ENCODE measurements at regions not wholly inside any gene's neighbourhood (a gene's known extent, or its start where the extent isn't known, plus 50 kb on each side); places are given as distances from the start of the nearest gene placed in this dataset.
A peak's percentile ranks its signal among the peaks of the same experiment; 100 is the strongest.

DNA sequence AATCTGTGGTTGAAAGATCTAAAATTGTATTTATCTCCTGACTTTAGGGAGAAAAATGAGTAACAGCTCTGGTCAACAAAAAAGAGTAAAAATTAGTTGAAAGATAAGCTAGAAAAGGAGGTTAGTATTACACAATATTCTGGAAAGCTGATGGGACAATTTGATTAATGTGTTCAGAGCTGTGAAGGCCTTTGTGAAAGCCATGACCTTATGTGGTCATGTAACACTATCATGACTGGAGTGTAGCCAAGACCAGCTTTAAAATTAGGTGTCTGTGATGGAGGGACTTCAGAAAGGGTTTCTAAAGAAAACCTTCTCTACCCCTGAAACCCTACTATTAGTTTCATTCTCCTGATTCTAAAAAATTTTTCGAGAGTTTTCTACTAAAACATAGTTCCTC is 127.2 kb downstream of the NFKBIZ start:
- Histone ChIP-seq H3K9me3 (ENCODE audit: control insufficient read depth in 4 of 4, low read length in 3 of 4) (no peaks in the 10 kb centered on the region), H3K4me1 (ENCODE audit: control insufficient read depth in 4 of 4, insufficient read depth in 4 of 4, low read length in 3 of 4) (peaks cover 0 to 5% (median under 1%) of the 10 kb centered on the region in 4 donors), H3K9ac (ENCODE audit: low read depth in 1 of 2, low read length in 2 of 2) (no peak overlapping the region), H3K4me3 (ENCODE audit: low read depth in 1 of 3, low read length in 3 of 3) (no peak overlapping the region), H3K27ac (ENCODE audit: low read depth in 1 of 2, low read length in 2 of 2) (no peak overlapping the region), H3K36me3 (ENCODE audit: control insufficient read depth in 4 of 4, insufficient read depth in 3 of 4, low read depth in 1 of 4, low read length in 3 of 4) (no peaks in the 10 kb centered on the region), H3K27me3 (ENCODE audit: control insufficient read depth in 4 of 4, insufficient read depth in 4 of 4, low read length in 3 of 4) (no peaks in the 10 kb centered on the region)
- TF ChIP-seq RXRA (IDR thresholded peaks at IDR 0.05) (peak in 1 of 2 donors; percentile 62), RAD21 (IDR thresholded peaks at IDR 0.05) (peak in 1 of 2 donors; percentile 16), EGR1 (IDR thresholded peaks at IDR 0.05; ENCODE audit: low read depth in 2 of 2) (no peak), NR2F2 (IDR thresholded peaks at IDR 0.05) (no peak), HNF4G (IDR thresholded peaks at IDR 0.05) (no peak), SP1 (IDR thresholded peaks at IDR 0.05) (no peak), GABPA (IDR thresholded peaks at IDR 0.05 in 1 of 2, conservative IDR thresholded peaks at IDR 0.05 in 1 of 2) (no peak), FOXA2 (IDR thresholded peaks at IDR 0.05) (no peak), FOXA1 (IDR thresholded peaks at IDR 0.05) (no peak), JUND (IDR thresholded peaks at IDR 0.05) (no peak), HNF4A (conservative IDR thresholded peaks at IDR 0.05) (peak in 1 of 2 donors; percentile 38), YY1 (IDR thresholded peaks at IDR 0.05) (peak; percentile 32), TAF1 (conservative IDR thresholded peaks at IDR 0.05) (no peak)
- TF ChIP-seq, protein P1, sequence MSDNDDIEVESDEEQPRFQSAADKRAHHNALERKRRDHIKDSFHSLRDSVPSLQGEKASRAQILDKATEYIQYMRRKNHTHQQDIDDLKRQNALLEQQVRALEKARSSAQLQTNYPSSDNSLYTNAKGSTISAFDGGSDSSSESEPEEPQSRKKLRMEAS (IDR thresholded peaks at IDR 0.05) = no peak
- TF ChIP-seq, protein P2, sequence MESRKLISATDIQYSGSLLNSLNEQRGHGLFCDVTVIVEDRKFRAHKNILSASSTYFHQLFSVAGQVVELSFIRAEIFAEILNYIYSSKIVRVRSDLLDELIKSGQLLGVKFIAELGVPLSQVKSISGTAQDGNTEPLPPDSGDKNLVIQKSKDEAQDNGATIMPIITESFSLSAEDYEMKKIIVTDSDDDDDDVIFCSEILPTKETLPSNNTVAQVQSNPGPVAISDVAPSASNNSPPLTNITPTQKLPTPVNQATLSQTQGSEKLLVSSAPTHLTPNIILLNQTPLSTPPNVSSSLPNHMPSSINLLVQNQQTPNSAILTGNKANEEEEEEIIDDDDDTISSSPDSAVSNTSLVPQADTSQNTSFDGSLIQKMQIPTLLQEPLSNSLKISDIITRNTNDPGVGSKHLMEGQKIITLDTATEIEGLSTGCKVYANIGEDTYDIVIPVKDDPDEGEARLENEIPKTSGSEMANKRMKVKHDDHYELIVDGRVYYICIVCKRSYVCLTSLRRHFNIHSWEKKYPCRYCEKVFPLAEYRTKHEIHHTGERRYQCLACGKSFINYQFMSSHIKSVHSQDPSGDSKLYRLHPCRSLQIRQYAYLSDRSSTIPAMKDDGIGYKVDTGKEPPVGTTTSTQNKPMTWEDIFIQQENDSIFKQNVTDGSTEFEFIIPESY (IDR thresholded peaks at IDR 0.05) = no peak
- TF ChIP-seq, protein P3, sequence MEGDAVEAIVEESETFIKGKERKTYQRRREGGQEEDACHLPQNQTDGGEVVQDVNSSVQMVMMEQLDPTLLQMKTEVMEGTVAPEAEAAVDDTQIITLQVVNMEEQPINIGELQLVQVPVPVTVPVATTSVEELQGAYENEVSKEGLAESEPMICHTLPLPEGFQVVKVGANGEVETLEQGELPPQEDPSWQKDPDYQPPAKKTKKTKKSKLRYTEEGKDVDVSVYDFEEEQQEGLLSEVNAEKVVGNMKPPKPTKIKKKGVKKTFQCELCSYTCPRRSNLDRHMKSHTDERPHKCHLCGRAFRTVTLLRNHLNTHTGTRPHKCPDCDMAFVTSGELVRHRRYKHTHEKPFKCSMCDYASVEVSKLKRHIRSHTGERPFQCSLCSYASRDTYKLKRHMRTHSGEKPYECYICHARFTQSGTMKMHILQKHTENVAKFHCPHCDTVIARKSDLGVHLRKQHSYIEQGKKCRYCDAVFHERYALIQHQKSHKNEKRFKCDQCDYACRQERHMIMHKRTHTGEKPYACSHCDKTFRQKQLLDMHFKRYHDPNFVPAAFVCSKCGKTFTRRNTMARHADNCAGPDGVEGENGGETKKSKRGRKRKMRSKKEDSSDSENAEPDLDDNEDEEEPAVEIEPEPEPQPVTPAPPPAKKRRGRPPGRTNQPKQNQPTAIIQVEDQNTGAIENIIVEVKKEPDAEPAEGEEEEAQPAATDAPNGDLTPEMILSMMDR (IDR thresholded peaks at IDR 0.05; ENCODE audit: low read depth, low read length, missing input control) = no peak
- TF ChIP-seq, protein P4, sequence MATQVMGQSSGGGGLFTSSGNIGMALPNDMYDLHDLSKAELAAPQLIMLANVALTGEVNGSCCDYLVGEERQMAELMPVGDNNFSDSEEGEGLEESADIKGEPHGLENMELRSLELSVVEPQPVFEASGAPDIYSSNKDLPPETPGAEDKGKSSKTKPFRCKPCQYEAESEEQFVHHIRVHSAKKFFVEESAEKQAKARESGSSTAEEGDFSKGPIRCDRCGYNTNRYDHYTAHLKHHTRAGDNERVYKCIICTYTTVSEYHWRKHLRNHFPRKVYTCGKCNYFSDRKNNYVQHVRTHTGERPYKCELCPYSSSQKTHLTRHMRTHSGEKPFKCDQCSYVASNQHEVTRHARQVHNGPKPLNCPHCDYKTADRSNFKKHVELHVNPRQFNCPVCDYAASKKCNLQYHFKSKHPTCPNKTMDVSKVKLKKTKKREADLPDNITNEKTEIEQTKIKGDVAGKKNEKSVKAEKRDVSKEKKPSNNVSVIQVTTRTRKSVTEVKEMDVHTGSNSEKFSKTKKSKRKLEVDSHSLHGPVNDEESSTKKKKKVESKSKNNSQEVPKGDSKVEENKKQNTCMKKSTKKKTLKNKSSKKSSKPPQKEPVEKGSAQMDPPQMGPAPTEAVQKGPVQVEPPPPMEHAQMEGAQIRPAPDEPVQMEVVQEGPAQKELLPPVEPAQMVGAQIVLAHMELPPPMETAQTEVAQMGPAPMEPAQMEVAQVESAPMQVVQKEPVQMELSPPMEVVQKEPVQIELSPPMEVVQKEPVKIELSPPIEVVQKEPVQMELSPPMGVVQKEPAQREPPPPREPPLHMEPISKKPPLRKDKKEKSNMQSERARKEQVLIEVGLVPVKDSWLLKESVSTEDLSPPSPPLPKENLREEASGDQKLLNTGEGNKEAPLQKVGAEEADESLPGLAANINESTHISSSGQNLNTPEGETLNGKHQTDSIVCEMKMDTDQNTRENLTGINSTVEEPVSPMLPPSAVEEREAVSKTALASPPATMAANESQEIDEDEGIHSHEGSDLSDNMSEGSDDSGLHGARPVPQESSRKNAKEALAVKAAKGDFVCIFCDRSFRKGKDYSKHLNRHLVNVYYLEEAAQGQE (IDR thresholded peaks at IDR 0.05) = no peak
- TF ChIP-seq, protein P5, sequence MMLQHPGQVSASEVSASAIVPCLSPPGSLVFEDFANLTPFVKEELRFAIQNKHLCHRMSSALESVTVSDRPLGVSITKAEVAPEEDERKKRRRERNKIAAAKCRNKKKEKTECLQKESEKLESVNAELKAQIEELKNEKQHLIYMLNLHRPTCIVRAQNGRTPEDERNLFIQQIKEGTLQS (IDR thresholded peaks at IDR 0.05) = no peak
- no peak for DNase-seq (ENCODE audit: low spot score)
- 75% methylated on average over 1 of the region's 1 CpG for WGBS
